Activated T-helper 17 cell treated with anti-CD3 and anti-CD28 coated beads, Interleukin-2, amount 50 U/mL, for 72 hours (primary cell): ENCODE measurements at regions not wholly inside any gene's neighbourhood (a gene's known extent, or its start where the extent isn't known, plus 50 kb on each side); places are given as distances from the start of the nearest gene placed in this dataset.

ENCODE experiments used
- ATAC-seq: fragments of 150-1000 bp; cut with Tn5 transposase; replicated peaks from 2 replicates; pipeline ENCODE4 v1.10.0; 2021; ENCODE audit warnings: mild to moderate bottlenecking, moderate library complexity
- H3K27ac Mint-ChIP-seq: one replicate; pipeline ENCODE4 v1.8.0; 2022; ENCODE audit warnings: mixed read lengths
- H3K27me3 Mint-ChIP-seq: one replicate; pipeline ENCODE4 v1.8.0; 2022; ENCODE audit warnings: mixed read lengths
- H3K36me3 Mint-ChIP-seq: one replicate; pipeline ENCODE4 v1.8.0; 2022; ENCODE audit warnings: low read depth, mild to moderate bottlenecking, mixed read lengths
- H3K4me1 Mint-ChIP-seq: one replicate; pipeline ENCODE4 v1.8.0; 2022; ENCODE audit warnings: mixed read lengths
- H3K4me3 Mint-ChIP-seq: one replicate; pipeline ENCODE4 v1.8.0; 2022; ENCODE audit warnings: mild to moderate bottlenecking, mixed read lengths
- H3K9me3 Mint-ChIP-seq: one replicate; pipeline ENCODE4 v1.8.0; 2022; ENCODE audit warnings: mixed read lengths

DNA sequence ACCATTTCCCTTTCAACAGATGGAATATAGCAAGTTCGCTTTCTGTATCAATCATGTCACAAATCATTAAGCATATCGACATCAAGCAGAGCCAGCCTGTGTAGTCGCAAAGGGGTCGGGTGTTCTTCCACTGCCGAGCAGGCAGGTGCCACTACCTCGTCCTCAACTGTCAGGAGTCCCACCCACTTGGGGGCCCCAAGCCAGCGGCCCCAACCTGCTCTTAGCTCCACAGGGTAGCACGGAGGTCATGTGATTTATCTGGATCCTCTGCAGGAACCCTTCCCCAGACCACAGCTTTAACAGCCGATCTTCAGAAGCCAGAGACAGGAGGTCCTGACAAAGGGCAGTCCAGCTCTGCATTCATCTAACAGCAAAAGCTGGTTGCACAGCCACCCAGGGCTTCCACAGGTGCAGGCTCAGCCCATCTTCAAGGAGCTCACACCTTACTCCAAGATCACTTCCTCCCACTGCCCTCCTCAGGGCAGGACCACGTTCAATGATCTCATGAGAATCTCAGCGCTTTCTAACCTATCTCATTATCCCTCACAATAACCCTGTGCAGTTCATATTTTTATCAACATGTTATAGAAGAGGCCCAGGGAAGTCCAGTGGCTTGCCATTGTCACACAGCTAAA, 110.2 kb downstream of the TRIM29 start:
- H3K4me1 Mint-ChIP-seq, result no peaks in the 10 kb centered on the region
- H3K27me3 Mint-ChIP-seq, result peaks cover 19% of the 10 kb centered on the region
- no peaks in the 10 kb centered on the region for H3K9me3 Mint-ChIP-seq
- ATAC-seq, result no peak
- H3K36me3 Mint-ChIP-seq, result no peaks in the 10 kb centered on the region
- no peak overlapping the region for H3K27ac Mint-ChIP-seq
- H3K4me3 Mint-ChIP-seq, result no peak overlapping the region

- no peak for ATAC-seq
- Mint-ChIP-seq H3K36me3 (no peaks in the 10 kb centered on the region), H3K4me1 (no peaks in the 10 kb centered on the region), H3K9me3 (no peaks in the 10 kb centered on the region), H3K4me3 (no peak overlapping the region), H3K27me3 (peaks cover 21% of the 10 kb centered on the region), H3K27ac (no peak overlapping the region)
Observed at GRCh38 chr11:120025606-120026335, 112.1 kb downstream of the TRIM29 start.

- Mint-ChIP-seq H3K9me3 (no peaks in the 10 kb centered on the region), H3K4me3 (no peak overlapping the region), H3K27ac (no peak overlapping the region), H3K4me1 (no peaks in the 10 kb centered on the region), H3K36me3 (no peaks in the 10 kb centered on the region), H3K27me3 (peaks cover 16% of the 10 kb centered on the region)
- ATAC-seq, result no peak
Observed at GRCh38 chr11:120024586-120024985, 113.3 kb downstream of the TRIM29 start.

DNA sequence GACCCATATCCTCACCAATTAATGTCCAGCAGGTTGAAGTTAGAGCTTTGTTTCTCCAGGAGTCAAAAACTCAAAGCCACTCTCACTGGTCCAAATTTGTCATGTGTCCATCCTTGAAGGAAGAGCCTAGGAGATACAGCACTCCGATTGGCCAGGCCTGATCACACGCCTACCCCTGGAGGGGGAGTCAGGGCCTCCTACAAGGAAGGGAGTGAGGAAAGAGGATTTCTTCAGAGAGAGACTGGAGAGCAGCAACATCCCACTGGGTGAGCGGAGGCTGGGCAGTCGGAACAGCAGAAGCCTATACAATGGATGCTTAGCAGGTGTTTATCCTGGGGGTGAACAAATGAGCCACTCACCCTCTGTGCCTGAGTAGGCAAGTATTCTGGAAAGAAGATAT, 113.9 kb downstream of the TRIM29 start:
- Mint-ChIP-seq H3K27me3 (peaks cover 14% of the 10 kb centered on the region), H3K27ac (no peak overlapping the region), H3K4me1 (no peaks in the 10 kb centered on the region), H3K9me3 (no peaks in the 10 kb centered on the region), H3K4me3 (no peak overlapping the region), H3K36me3 (no peaks in the 10 kb centered on the region)
- ATAC-seq, result no peak

DNA sequence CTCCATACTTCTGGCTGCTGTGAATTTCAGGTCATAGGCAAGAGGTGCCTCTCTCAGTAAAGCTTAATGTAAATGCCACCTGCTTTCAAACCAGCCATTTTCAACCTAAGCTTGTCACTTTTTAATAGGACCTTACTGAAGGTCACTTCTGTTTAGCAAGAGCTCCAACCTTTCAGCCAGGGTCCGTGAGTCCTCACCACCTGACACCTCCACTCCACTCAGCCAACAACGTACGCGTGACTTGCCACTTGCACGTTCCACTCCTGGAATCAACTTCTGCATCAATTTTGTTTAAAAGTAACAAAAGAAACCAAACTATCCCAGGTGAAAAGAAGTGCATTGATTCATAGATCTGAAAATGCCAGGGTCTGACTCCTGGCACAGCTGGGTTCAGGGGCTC, 114.4 kb downstream of the TRIM29 start:
- H3K4me1 Mint-ChIP-seq, result no peaks in the 10 kb centered on the region
- no peaks in the 10 kb centered on the region for H3K9me3 Mint-ChIP-seq
- H3K27me3 Mint-ChIP-seq, result peaks cover 9% of the 10 kb centered on the region
- H3K27ac Mint-ChIP-seq, result no peak overlapping the region
- no peak for ATAC-seq
- no peak overlapping the region for H3K4me3 Mint-ChIP-seq
- H3K36me3 Mint-ChIP-seq, result no peaks in the 10 kb centered on the region

DNA sequence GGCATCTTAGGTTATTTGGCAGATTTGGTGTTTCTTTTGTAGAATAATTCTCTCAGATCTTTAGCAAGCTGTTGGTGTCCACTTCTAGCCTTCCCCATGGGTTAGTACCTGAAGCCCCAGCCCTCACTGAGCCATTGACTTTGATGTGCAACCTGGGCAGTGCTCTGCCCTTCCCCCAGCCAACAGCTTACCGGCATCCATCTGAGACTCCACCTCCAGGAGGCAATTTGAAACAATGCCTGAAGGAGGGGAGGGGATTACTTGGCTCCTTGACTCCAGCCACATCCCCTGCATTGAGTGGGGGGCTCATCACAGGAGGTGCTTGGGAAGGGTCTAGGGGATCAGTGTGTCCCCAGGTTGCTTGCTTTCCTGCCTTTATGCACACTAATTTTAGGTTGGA, 114.8 kb downstream of the TRIM29 start:
- no peak for ATAC-seq
- peaks cover 9% of the 10 kb centered on the region for H3K27me3 Mint-ChIP-seq
- no peak overlapping the region for H3K4me3 Mint-ChIP-seq
- no peaks in the 10 kb centered on the region for H3K36me3 Mint-ChIP-seq
- H3K9me3 Mint-ChIP-seq, result no peaks in the 10 kb centered on the region
- no peak overlapping the region for H3K27ac Mint-ChIP-seq
- no peaks in the 10 kb centered on the region for H3K4me1 Mint-ChIP-seq

DNA sequence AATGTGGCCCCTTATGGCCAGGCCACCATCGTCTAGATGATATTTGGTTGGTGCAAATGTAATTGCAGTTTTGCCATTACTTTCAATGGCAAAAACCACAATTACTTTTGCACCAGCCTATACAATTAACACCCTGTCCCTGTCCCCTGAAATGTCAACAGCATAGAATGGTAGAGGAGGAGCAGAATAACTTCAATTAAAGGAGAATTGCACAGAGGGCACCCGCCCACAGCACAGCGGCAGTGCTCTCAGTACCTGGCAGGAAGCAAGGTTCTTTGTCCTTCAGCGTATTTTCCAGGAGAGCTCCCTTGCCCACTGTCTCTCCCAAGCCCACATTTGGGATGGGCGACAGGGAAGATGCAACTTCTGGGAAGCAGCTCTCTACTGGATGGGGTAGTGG, 115.3 kb downstream of the TRIM29 start:
- no peaks in the 10 kb centered on the region for H3K36me3 Mint-ChIP-seq
- no peak for ATAC-seq
- peaks cover 14% of the 10 kb centered on the region for H3K27me3 Mint-ChIP-seq
- no peaks in the 10 kb centered on the region for H3K9me3 Mint-ChIP-seq
- no peak overlapping the region for H3K27ac Mint-ChIP-seq
- no peak overlapping the region for H3K4me3 Mint-ChIP-seq
- H3K4me1 Mint-ChIP-seq, result no peaks in the 10 kb centered on the region

- Mint-ChIP-seq H3K27ac (no peak overlapping the region), H3K9me3 (no peaks in the 10 kb centered on the region), H3K4me1 (no peaks in the 10 kb centered on the region), H3K4me3 (no peak overlapping the region), H3K36me3 (no peaks in the 10 kb centered on the region), H3K27me3 (peaks cover 18% of the 10 kb centered on the region)
- ATAC-seq, result no peak
Observed at GRCh38 chr11:120021978-120022377, 115.9 kb downstream of the TRIM29 start.

DNA sequence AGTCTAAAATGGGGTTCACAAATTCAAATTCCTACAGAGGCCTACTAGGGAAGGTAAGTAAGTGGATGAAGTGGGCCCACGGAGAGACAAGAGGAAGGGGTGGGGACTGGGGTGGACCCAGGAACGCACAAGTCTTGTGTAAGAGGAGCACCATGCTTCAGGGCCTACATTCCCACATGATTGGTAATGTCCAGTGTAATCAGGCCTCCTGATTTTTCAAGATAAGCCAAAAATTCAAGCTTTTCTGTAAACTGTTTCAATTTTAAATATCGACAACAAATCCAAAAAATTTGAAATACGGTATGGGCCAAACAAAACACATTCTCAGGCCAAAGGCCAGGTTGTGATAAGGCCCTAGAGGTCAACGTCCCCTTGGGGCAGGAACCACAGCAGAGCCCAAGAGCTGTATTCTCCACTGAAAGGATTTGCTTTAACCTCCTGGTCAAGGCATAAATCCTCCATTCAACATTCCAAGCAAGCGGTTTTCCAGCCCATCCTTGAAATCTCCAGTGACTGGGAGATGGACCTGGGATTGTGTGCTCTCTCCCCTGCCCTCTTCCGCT, 116.4 kb downstream of the TRIM29 start:
- no peak for ATAC-seq
- H3K27ac Mint-ChIP-seq, result no peak overlapping the region
- H3K27me3 Mint-ChIP-seq, result peaks cover 19% of the 10 kb centered on the region
- no peaks in the 10 kb centered on the region for H3K9me3 Mint-ChIP-seq
- no peak overlapping the region for H3K4me3 Mint-ChIP-seq
- no peaks in the 10 kb centered on the region for H3K36me3 Mint-ChIP-seq
- H3K4me1 Mint-ChIP-seq, result no peaks in the 10 kb centered on the region

DNA sequence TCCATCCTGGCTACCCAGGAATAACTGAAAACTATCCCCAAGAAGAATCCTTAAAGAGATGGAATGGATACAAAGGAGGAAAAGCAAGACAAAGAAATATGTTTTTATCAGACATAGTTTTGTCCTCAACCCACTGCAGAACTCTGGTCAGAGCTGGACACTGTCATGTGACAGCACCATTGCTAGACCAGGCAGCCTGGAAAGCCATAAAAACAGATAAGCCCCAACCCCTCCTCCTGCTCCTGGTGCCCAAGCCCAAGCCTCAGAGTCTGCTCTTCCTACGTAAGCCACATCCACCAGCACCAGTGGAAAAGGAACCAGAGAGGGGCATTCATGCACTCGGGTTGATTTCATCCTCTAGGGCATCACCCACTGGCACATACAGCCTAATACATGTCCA, 116.9 kb downstream of the TRIM29 start:
- Mint-ChIP-seq H3K36me3 (no peaks in the 10 kb centered on the region), H3K27ac (no peak overlapping the region), H3K4me1 (no peaks in the 10 kb centered on the region), H3K9me3 (no peaks in the 10 kb centered on the region), H3K27me3 (peaks cover 23% of the 10 kb centered on the region), H3K4me3 (no peak overlapping the region)
- no peak for ATAC-seq

DNA sequence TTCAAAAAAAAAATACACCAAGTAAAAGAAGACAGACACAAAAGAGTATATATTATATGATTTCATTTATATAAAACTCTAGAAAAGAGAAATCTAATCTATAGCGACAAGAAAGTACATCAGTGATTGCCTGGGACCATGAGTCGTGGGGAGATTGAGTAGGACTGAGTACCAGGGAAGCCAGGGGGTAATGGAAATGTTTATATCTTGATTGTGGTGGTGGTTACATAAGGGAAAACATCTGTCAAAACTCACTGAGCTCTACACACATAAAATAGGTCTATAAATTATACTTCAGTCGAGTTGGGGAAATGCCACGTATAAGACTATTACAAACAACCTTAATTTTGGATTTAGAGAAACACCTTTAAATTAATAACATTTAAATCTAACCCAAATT, 117.4 kb downstream of the TRIM29 start:
- ATAC-seq, result no peak
- H3K27ac Mint-ChIP-seq, result no peak overlapping the region
- no peaks in the 10 kb centered on the region for H3K9me3 Mint-ChIP-seq
- H3K27me3 Mint-ChIP-seq, result peaks cover 27% of the 10 kb centered on the region
- H3K4me1 Mint-ChIP-seq, result no peaks in the 10 kb centered on the region
- no peaks in the 10 kb centered on the region for H3K36me3 Mint-ChIP-seq
- no peak overlapping the region for H3K4me3 Mint-ChIP-seq

- Mint-ChIP-seq H3K4me1 (no peaks in the 10 kb centered on the region), H3K4me3 (no peak overlapping the region), H3K27me3 (peaks cover 37% of the 10 kb centered on the region), H3K36me3 (no peaks in the 10 kb centered on the region), H3K27ac (no peak overlapping the region), H3K9me3 (no peaks in the 10 kb centered on the region)
- ATAC-seq, result no peak
Observed at GRCh38 chr11:120019191-120019590, 118.7 kb downstream of the TRIM29 start.

GRCh38 chr11:120017582-120018150, 120.2 kb downstream of the TRIM29 start:
- ATAC-seq, result no peak
- H3K4me1 Mint-ChIP-seq, result no peaks in the 10 kb centered on the region
- no peaks in the 10 kb centered on the region for H3K36me3 Mint-ChIP-seq
- no peaks in the 10 kb centered on the region for H3K9me3 Mint-ChIP-seq
- H3K27me3 Mint-ChIP-seq, result peaks cover 39% of the 10 kb centered on the region
- H3K4me3 Mint-ChIP-seq, result no peak overlapping the region
- H3K27ac Mint-ChIP-seq, result no peak overlapping the region

DNA sequence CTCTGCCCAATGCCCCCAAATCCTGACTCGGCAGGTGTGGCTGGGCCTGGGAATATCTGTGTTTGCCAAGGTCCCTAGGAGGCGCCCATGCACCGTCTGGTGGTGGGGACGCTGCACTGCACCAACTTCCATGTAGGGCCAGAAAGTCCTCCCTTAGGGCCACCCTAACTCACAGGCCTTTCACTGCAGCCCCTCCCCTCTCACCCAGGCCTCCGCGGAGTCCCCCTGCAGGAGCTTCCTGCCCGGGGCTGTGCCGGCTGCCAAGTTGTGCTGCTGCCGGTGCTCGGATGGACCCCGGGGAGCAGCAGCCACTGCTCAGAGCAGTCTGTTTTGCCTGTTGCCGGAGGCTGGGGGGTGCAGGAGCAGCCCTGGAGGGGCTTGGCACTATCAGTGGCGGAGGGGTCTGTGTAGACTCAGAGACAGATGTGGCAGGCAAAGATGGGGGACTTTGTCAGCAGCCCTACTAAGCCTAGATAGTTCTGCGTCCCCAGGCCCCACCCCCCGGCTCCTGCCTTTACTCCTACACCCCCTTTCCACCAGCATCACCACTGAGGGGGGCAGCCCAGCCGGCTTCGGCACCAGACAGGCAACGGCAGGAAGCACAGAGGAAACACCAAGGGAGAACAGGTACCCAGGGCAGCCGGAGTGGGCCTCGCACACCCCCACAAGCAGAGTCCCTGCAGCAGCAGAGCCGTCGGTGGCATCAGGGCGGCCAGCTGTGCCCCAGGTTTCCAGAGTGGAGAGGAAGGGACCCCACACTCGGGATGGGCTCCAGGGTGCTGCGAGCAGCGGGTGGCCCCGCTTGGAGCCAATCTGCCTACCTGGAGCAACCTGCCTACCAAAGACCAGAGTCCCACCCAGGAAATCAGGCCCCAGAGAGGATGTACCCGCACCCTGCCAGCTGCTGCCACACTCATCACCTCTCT, 124.3 kb downstream of the TRIM29 start:
- Mint-ChIP-seq H3K4me3 (no peak overlapping the region), H3K27ac (no peak overlapping the region), H3K4me1 (no peaks in the 10 kb centered on the region), H3K36me3 (no peaks in the 10 kb centered on the region), H3K27me3 (peaks cover 50% of the 10 kb centered on the region), H3K9me3 (no peaks in the 10 kb centered on the region)
- no peak for ATAC-seq
